GM12878 (cell line): ENCODE measurements at regions not wholly inside any gene's neighbourhood (a gene's known extent, or its start where the extent isn't known, plus 50 kb on each side); places are given as distances from the start of the nearest gene placed in this dataset.

ENCODE experiments used
- ATF3 ChIP-seq: IDR thresholded peaks from 2 replicates; pipeline ENCODE4 v1.6.1; 2011; ENCODE audit warnings: low read depth, mild to moderate bottlenecking, low read length, moderate library complexity, borderline replicate concordance; ENCODE audit errors: extremely low read depth
- BCL11A ChIP-seq: IDR thresholded peaks from 2 replicates; pipeline ENCODE4 v1.6.1; 2011; ENCODE audit warnings: low read depth, low read length
- BRCA1 ChIP-seq: IDR thresholded peaks from 2 replicates; pipeline ENCODE4 v1.6.1; 2011; ENCODE audit warnings: low read depth, low read length, improper control_type of control experiment
- CBX3 ChIP-seq: fragments of 200-600 bp; sonication (generic); IDR thresholded peaks from 2 replicates; pipeline ENCODE4 v1.6.1; 2016; ENCODE audit warnings: low read depth, borderline replicate concordance
- CREM ChIP-seq: IDR thresholded peaks from 2 replicates; pipeline ENCODE4 v1.6.1; 2014; ENCODE audit warnings: antibody characterized with exemption, low read depth
- E2F8 ChIP-seq: fragments of 450-650 bp; IDR thresholded peaks from 2 replicates; pipeline ENCODE4 v1.6.1; 2018; ENCODE audit warnings: mild to moderate bottlenecking, low read depth, moderate library complexity; ENCODE audit not compliant: partially characterized antibody
- EED ChIP-seq: sonication (generic); IDR thresholded peaks from 2 replicates; pipeline ENCODE4 v1.6.1; 2016; ENCODE audit warnings: antibody characterized with exemption, low read depth
- FOXM1 ChIP-seq: IDR thresholded peaks from 2 replicates; pipeline ENCODE4 v1.6.1; 2012; ENCODE audit warnings: low read depth, mild to moderate bottlenecking, inconsistent platforms, low read length, moderate library complexity
- LARP7 ChIP-seq: fragments of 450-650 bp; IDR thresholded peaks from 2 replicates; pipeline ENCODE4 v1.6.1; 2017; ENCODE audit warnings: mild to moderate bottlenecking
- MTA3 ChIP-seq: IDR thresholded peaks from 2 replicates; pipeline ENCODE4 v1.6.1; 2012; ENCODE audit warnings: low read length, inconsistent platforms, borderline replicate concordance
- NFIC ChIP-seq: IDR thresholded peaks from 2 replicates; pipeline ENCODE4 v1.6.1; 2012; ENCODE audit warnings: low read depth, mild to moderate bottlenecking, inconsistent platforms, low read length, moderate library complexity
- PAX5 ChIP-seq: IDR thresholded peaks from 2 replicates; pipeline ENCODE4 v1.6.1; 2011; ENCODE audit warnings: low read depth, low read length, borderline replicate concordance
- RAD51 ChIP-seq: fragments of 450-650 bp; IDR thresholded peaks from 2 replicates; pipeline ENCODE4 v1.6.1; 2016; ENCODE audit warnings: moderate library complexity, mild to moderate bottlenecking, inconsistent platforms
- RELB ChIP-seq: fragments of 450-650 bp; IDR thresholded peaks from 2 replicates; pipeline ENCODE4 v1.6.1; 2017; ENCODE audit warnings: low read depth, mild to moderate bottlenecking, moderate library complexity
- SPI1 ChIP-seq: IDR thresholded peaks from 2 replicates; pipeline ENCODE4 v1.6.1; 2011; ENCODE audit warnings: low read depth, mild to moderate bottlenecking, low read length, moderate library complexity, borderline replicate concordance; ENCODE audit not compliant: insufficient read depth
- SREBF2 ChIP-seq: IDR thresholded peaks from 2 replicates; pipeline ENCODE4 v1.6.1; 2012; ENCODE audit warnings: mild to moderate bottlenecking, low read length
- ZBED1 ChIP-seq: IDR thresholded peaks from 2 replicates; pipeline ENCODE4 v1.6.1; 2016; ENCODE audit warnings: borderline replicate concordance
- ZNF24 ChIP-seq: fragments of 450-650 bp; IDR thresholded peaks from 2 replicates; pipeline ENCODE4 v1.6.1; 2017; ENCODE audit warnings: antibody characterized with exemption, mild to moderate bottlenecking
- TF ChIP-seq, protein P1 (sequence below): IDR thresholded peaks from 2 replicates; pipeline ENCODE4 v1.6.1; 2012; ENCODE audit warnings: low read depth, low read length, improper control_type of control experiment
- TF ChIP-seq, protein P2 (sequence below): IDR thresholded peaks from 2 replicates; pipeline ENCODE4 v1.6.1; 2012; ENCODE audit warnings: improper control_type of control experiment, low read depth, low read length; ENCODE audit not compliant: insufficient replicate concordance

- TF ChIP-seq CBX3 (no peak), RAD51 (0 out of 2 replicates have a peak, but pooled peaks have one; percentile 22), CREM (peak; percentile 74; the same call in 1 of the 2 replicates), BRCA1 (no peak), PAX5 (peak; percentile 79; the same call in 1 of the 2 replicates), RELB (peak; percentile 88), EED (peak; percentile 87), LARP7 (0 out of 2 replicates have a peak, but pooled peaks have one; percentile 31), MTA3 (peak; percentile 93), ZBED1 (peak; percentile 77; the same call in 1 of the 2 replicates), ZNF24 (peak; percentile 58), SREBF2 (no peak), SPI1 (peak; percentile 68), NFIC (peak; percentile 95), E2F8 (no peak), FOXM1 (peak; percentile 89), BCL11A (peak; percentile 75; the same call in 1 of the 2 replicates), ATF3 (no peak)
- TF ChIP-seq, protein P1, sequence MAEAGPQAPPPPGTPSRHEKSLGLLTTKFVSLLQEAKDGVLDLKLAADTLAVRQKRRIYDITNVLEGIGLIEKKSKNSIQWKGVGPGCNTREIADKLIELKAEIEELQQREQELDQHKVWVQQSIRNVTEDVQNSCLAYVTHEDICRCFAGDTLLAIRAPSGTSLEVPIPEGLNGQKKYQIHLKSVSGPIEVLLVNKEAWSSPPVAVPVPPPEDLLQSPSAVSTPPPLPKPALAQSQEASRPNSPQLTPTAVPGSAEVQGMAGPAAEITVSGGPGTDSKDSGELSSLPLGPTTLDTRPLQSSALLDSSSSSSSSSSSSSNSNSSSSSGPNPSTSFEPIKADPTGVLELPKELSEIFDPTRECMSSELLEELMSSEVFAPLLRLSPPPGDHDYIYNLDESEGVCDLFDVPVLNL = no peak
- TF ChIP-seq, protein P2, sequence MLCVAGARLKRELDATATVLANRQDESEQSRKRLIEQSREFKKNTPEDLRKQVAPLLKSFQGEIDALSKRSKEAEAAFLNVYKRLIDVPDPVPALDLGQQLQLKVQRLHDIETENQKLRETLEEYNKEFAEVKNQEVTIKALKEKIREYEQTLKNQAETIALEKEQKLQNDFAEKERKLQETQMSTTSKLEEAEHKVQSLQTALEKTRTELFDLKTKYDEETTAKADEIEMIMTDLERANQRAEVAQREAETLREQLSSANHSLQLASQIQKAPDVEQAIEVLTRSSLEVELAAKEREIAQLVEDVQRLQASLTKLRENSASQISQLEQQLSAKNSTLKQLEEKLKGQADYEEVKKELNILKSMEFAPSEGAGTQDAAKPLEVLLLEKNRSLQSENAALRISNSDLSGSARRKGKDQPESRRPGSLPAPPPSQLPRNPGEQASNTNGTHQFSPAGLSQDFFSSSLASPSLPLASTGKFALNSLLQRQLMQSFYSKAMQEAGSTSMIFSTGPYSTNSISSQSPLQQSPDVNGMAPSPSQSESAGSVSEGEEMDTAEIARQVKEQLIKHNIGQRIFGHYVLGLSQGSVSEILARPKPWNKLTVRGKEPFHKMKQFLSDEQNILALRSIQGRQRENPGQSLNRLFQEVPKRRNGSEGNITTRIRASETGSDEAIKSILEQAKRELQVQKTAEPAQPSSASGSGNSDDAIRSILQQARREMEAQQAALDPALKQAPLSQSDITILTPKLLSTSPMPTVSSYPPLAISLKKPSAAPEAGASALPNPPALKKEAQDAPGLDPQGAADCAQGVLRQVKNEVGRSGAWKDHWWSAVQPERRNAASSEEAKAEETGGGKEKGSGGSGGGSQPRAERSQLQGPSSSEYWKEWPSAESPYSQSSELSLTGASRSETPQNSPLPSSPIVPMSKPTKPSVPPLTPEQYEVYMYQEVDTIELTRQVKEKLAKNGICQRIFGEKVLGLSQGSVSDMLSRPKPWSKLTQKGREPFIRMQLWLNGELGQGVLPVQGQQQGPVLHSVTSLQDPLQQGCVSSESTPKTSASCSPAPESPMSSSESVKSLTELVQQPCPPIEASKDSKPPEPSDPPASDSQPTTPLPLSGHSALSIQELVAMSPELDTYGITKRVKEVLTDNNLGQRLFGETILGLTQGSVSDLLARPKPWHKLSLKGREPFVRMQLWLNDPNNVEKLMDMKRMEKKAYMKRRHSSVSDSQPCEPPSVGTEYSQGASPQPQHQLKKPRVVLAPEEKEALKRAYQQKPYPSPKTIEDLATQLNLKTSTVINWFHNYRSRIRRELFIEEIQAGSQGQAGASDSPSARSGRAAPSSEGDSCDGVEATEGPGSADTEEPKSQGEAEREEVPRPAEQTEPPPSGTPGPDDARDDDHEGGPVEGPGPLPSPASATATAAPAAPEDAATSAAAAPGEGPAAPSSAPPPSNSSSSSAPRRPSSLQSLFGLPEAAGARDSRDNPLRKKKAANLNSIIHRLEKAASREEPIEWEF = no peak
These were observed 157.0 kb upstream of the RAI14 start (continued) for GRCh38 chr5:34499001-34499734.
